H9 (cell line): ENCODE measurements at regions not wholly inside any gene's neighbourhood (a gene's known extent, or its start where the extent isn't known, plus 50 kb on each side); places are given as distances from the start of the nearest gene placed in this dataset.

Experiments used
- DNase-seq: peaks from one replicate; pipeline ENCODE4 v3.0.0-alpha.2; 2017
- H2AFZ ChIP-seq: one replicate; pipeline ENCODE4 v1.6.1; 2013; ENCODE audit warnings: mild to moderate bottlenecking, low read length, control low read depth, moderate library complexity
- H2AK5ac ChIP-seq: 2 replicates; pipeline ENCODE4 v1.6.1; 2013; ENCODE audit warnings: low read length, control low read depth, mixed read lengths; ENCODE audit not compliant: insufficient read length
- H2BK120ac ChIP-seq: one replicate; pipeline ENCODE4 v1.6.1; 2013; ENCODE audit warnings: low read depth, mild to moderate bottlenecking, low read length, control low read depth, inconsistent platforms; ENCODE audit not compliant: poor library complexity, severe bottlenecking
- H2BK12ac ChIP-seq: 2 replicates; pipeline ENCODE4 v1.6.1; 2013; ENCODE audit warnings: low read length, control low read depth, mixed read lengths, low read depth; ENCODE audit not compliant: insufficient read length
- H2BK15ac ChIP-seq: 2 replicates; pipeline ENCODE4 v1.6.1; 2013; ENCODE audit warnings: low read depth, low read length, control low read depth
- H2BK20ac ChIP-seq: one replicate; pipeline ENCODE4 v1.6.1; 2013; ENCODE audit warnings: low read depth, mild to moderate bottlenecking, low read length, control low read depth, inconsistent platforms; ENCODE audit not compliant: poor library complexity, severe bottlenecking
- H2BK5ac ChIP-seq: 2 replicates; pipeline ENCODE4 v1.6.1; 2013; ENCODE audit warnings: low read length, control low read depth, mixed read lengths; ENCODE audit not compliant: insufficient read length
- H3K14ac ChIP-seq: 2 replicates; pipeline ENCODE4 v1.6.1; 2013; ENCODE audit warnings: low read length, control low read depth; ENCODE audit not compliant: insufficient read depth
- H3K18ac ChIP-seq: 2 replicates; pipeline ENCODE4 v1.6.1; 2013; ENCODE audit warnings: low read depth, mild to moderate bottlenecking, mixed read lengths, low read length, control low read depth; ENCODE audit not compliant: insufficient read length
- H3K23ac ChIP-seq: 2 replicates; pipeline ENCODE4 v1.6.1; 2013; ENCODE audit warnings: low read length, control low read depth, mixed read lengths, low read depth; ENCODE audit not compliant: insufficient read length
- H3K23me2 ChIP-seq: 2 replicates; pipeline ENCODE4 v1.6.1; 2013; ENCODE audit warnings: low read depth, mild to moderate bottlenecking, mixed read lengths, low read length, control low read depth; ENCODE audit not compliant: insufficient read length, poor library complexity, severe bottlenecking
- H3K27ac ChIP-seq: 2 replicates; pipeline ENCODE4 v1.5.1; 2013; ENCODE audit warnings: low read length, control low read depth, mixed read lengths, low read depth; ENCODE audit not compliant: insufficient read length
- H3K27me3 ChIP-seq: 2 replicates; pipeline ENCODE4 v1.6.1; 2013; ENCODE audit warnings: low read length, control low read depth, inconsistent platforms; ENCODE audit not compliant: insufficient read depth
- H3K4ac ChIP-seq: 2 replicates; pipeline ENCODE4 v1.6.1; 2013; ENCODE audit warnings: low read depth, mild to moderate bottlenecking, control low read depth, inconsistent platforms, low read length, moderate library complexity
- H3K4me1 ChIP-seq: 2 replicates; pipeline ENCODE4 v1.6.1; 2013; ENCODE audit warnings: low read length, control low read depth, inconsistent platforms; ENCODE audit not compliant: insufficient read depth
- H3K4me2 ChIP-seq: 2 replicates; pipeline ENCODE4 v1.6.1; 2013; ENCODE audit warnings: low read length, control low read depth, mixed read lengths; ENCODE audit not compliant: insufficient read length, insufficient read depth
- H3K56ac ChIP-seq: 2 replicates; pipeline ENCODE4 v1.6.1; 2013; ENCODE audit warnings: low read depth, mild to moderate bottlenecking, mixed read lengths, low read length, control low read depth; ENCODE audit not compliant: insufficient read length
- H3K79me1 ChIP-seq: 2 replicates; pipeline ENCODE4 v1.6.1; 2013; ENCODE audit warnings: low read depth, mild to moderate bottlenecking, moderate library complexity, low read length, control low read depth, inconsistent platforms; ENCODE audit not compliant: insufficient read depth, poor library complexity, severe bottlenecking
- H3K79me2 ChIP-seq: 2 replicates; pipeline ENCODE4 v1.6.1; 2013; ENCODE audit warnings: low read length, control low read depth, inconsistent platforms; ENCODE audit not compliant: insufficient read depth
- H3K9ac ChIP-seq: 2 replicates; pipeline ENCODE4 v1.6.1; 2013; ENCODE audit warnings: low read length, control low read depth, mixed read lengths; ENCODE audit not compliant: insufficient read length; ENCODE audit errors: extremely low read depth
- H3K9me3 ChIP-seq: one replicate; pipeline ENCODE4 v1.6.1; 2013; ENCODE audit warnings: low read depth, low read length, inconsistent platforms; ENCODE audit not compliant: control insufficient read depth
- H3T11ph ChIP-seq: one replicate; pipeline ENCODE4 v1.6.1; 2013; ENCODE audit warnings: mild to moderate bottlenecking, low read length, control low read depth, inconsistent platforms
- H4K20me1 ChIP-seq: one replicate; pipeline ENCODE4 v1.6.1; 2013; ENCODE audit not compliant: control insufficient read depth, insufficient read length, insufficient read depth
- H4K5ac ChIP-seq: 2 replicates; pipeline ENCODE4 v1.6.1; 2013; ENCODE audit warnings: low read depth, mild to moderate bottlenecking, mixed read lengths, low read length, control low read depth; ENCODE audit not compliant: insufficient read length
- H4K8ac ChIP-seq: replicated peaks from 2 replicates; pipeline ENCODE4 v1.6.1; 2013; ENCODE audit warnings: low read length, control low read depth, mixed read lengths, low read depth; ENCODE audit not compliant: insufficient read length
- H4K91ac ChIP-seq: 2 replicates; pipeline ENCODE4 v1.6.1; 2013; ENCODE audit warnings: low read depth, mild to moderate bottlenecking, moderate library complexity, mixed read lengths, low read length, control low read depth; ENCODE audit not compliant: insufficient read length
- H3K27ac Mint-ChIP-seq, 3 experiments: 2 replicates in 2 of 3; 3 replicates in 1 of 3; pipeline ENCODE4 v1.8.0; 2020 to 2021; ENCODE audit warnings: mixed read lengths in 3 of 3, mild to moderate bottlenecking in 1 of 3, moderate library complexity in 1 of 3
- H3K27me3 Mint-ChIP-seq: 2 replicates; pipeline ENCODE4 v1.8.0; 2021; ENCODE audit warnings: low read depth, mild to moderate bottlenecking, moderate library complexity, mixed read lengths
- H3K36me3 Mint-ChIP-seq, 3 experiments: 2 replicates in 2 of 3; 3 replicates in 1 of 3; pipeline ENCODE4 v1.8.0; 2020 to 2021; ENCODE audit warnings: low read depth in 3 of 3, mixed read lengths in 3 of 3; ENCODE audit not compliant: insufficient read depth in 1 of 3
- H3K4me1 Mint-ChIP-seq, 2 experiments: 2 replicates each; pipeline ENCODE4 v1.8.0; 2020; ENCODE audit warnings: mixed read lengths in 2 of 2
- H3K4me3 Mint-ChIP-seq, 2 experiments: 2 replicates in 1 of 2; 3 replicates in 1 of 2; pipeline ENCODE4 v1.8.0; 2020 to 2021; ENCODE audit warnings: mild to moderate bottlenecking in 2 of 2, mixed read lengths in 2 of 2, moderate library complexity in 1 of 2
- H3K9me3 Mint-ChIP-seq, 2 experiments: 2 replicates in 1 of 2; 3 replicates in 1 of 2; pipeline ENCODE4 v1.8.0; 2020; ENCODE audit warnings: mild to moderate bottlenecking in 2 of 2, mixed read lengths in 2 of 2, moderate library complexity in 1 of 2
- CTCF ChIP-seq: fragments of 200-600 bp; sonication (generic); conservative IDR thresholded peaks from 3 replicates; pipeline ENCODE4 v1.8.0; 2021; ENCODE audit warnings: antibody characterized with exemption, mild to moderate bottlenecking
- WGBS: extraction: QIAGEN DNeasy Blood & Tissue Kit; methylation state at CpG from one replicate; pipeline ENCODE4 v1.1.7; 2013; ENCODE audit warnings: missing lambda C conversion rate, low lambda C conversion rate, mixed read lengths; ENCODE audit not compliant: insufficient read length; ENCODE audit errors: extremely low coverage; 5-methylcytosine and 5-hydroxymethylcytosine counted together

GRCh38 chr10:55397777-55398496 is 596.9 kb upstream of the PCDH15 start:
- TF ChIP-seq CTCF, result no peak
- H4K8ac ChIP-seq, result no peak overlapping the region
- H3K18ac ChIP-seq, result no peak overlapping the region
- no peaks in the 10 kb centered on the region for H3K36me3 Mint-ChIP-seq
- H3K9me3 Mint-ChIP-seq, result no peaks in the 10 kb centered on the region
- no peak overlapping the region for H3T11ph ChIP-seq
- no peaks in the 10 kb centered on the region for H3K23me2 ChIP-seq
- no peak overlapping the region for H2BK5ac ChIP-seq
- no peak overlapping the region for H3K14ac ChIP-seq
- no peak for DNase-seq
- H3K4me3 Mint-ChIP-seq, result no peak overlapping the region
- peaks cover 9 to 16% of the 10 kb centered on the region in 2 experiments for H3K4me1 Mint-ChIP-seq
- H3K27me3 ChIP-seq, result no peaks in the 10 kb centered on the region
- no peaks in the 10 kb centered on the region for H4K20me1 ChIP-seq
- H3K56ac ChIP-seq, result no peak overlapping the region
- no peaks in the 10 kb centered on the region for H3K27me3 Mint-ChIP-seq
- H3K4me1 ChIP-seq, result no peaks in the 10 kb centered on the region
- H3K9ac ChIP-seq, result no peak overlapping the region
- H2AK5ac ChIP-seq, result no peak overlapping the region
- no peaks in the 10 kb centered on the region for H3K79me2 ChIP-seq
- no peak overlapping the region for H3K27ac ChIP-seq
- no peaks in the 10 kb centered on the region for H3K79me1 ChIP-seq
- H2BK15ac ChIP-seq, result no peak overlapping the region
- no peak overlapping the region for H4K91ac ChIP-seq
- no peak overlapping the region for H3K4me2 ChIP-seq
- H3K4ac ChIP-seq, result no peak overlapping the region
- H2BK20ac ChIP-seq, result no peak overlapping the region
- no peak overlapping the region for H2AFZ ChIP-seq
- no peaks in the 10 kb centered on the region for H3K9me3 ChIP-seq
- WGBS, result no CpG with 5 or more reads among the region's 7 CpGs
- H2BK120ac ChIP-seq, result no peak overlapping the region
- H4K5ac ChIP-seq, result no peak overlapping the region
- no peak overlapping the region for H3K27ac Mint-ChIP-seq
- H2BK12ac ChIP-seq, result no peak overlapping the region
- no peak overlapping the region for H3K23ac ChIP-seq
